H1 (cell line): ENCODE measurements at regions not wholly inside any gene's neighbourhood (a gene's known extent, or its start where the extent isn't known, plus 50 kb on each side); places are given as distances from the start of the nearest gene placed in this dataset.

Source experiments
- CREB1 ChIP-seq: IDR thresholded peaks from 2 replicates; pipeline ENCODE4 v1.6.1; 2012; ENCODE audit warnings: inconsistent platforms
- KDM1A ChIP-seq: fragments of 200-600, 300-600 bp; sonication (generic); IDR thresholded peaks from 2 replicates; pipeline ENCODE4 v1.7.1; 2016; ENCODE audit warnings: mild to moderate bottlenecking, low read length, borderline replicate concordance
- POLR2AphosphoS5 ChIP-seq: IDR thresholded peaks from 2 replicates; pipeline ENCODE4 v1.6.1; 2011; ENCODE audit warnings: low read depth, low read length
- RBBP5 ChIP-seq: IDR thresholded peaks from 2 replicates; pipeline ENCODE4 v1.7.1; 2012; ENCODE audit warnings: low read depth, mild to moderate bottlenecking, inconsistent platforms, low read length, moderate library complexity, borderline replicate concordance
- RXRA ChIP-seq: IDR thresholded peaks from 2 replicates; pipeline ENCODE4 v1.6.1; 2011; ENCODE audit warnings: low read depth, mild to moderate bottlenecking, low read length, moderate library complexity; ENCODE audit not compliant: insufficient read depth
- SIRT6 ChIP-seq: IDR thresholded peaks from one replicate; pipeline ENCODE4 v1.7.1; 2012; ENCODE audit warnings: low read length, inconsistent platforms
- SP2 ChIP-seq: IDR thresholded peaks from 2 replicates; pipeline ENCODE4 v1.6.1; 2012; ENCODE audit warnings: mild to moderate bottlenecking, low read length, inconsistent platforms
- SP4 ChIP-seq: IDR thresholded peaks from 2 replicates; pipeline ENCODE4 v1.6.1; 2012; ENCODE audit warnings: low read length, inconsistent platforms
- TCF12 ChIP-seq: IDR thresholded peaks from 2 replicates; pipeline ENCODE4 v1.6.1; 2011; ENCODE audit warnings: low read depth, mild to moderate bottlenecking, low read length

DNA sequence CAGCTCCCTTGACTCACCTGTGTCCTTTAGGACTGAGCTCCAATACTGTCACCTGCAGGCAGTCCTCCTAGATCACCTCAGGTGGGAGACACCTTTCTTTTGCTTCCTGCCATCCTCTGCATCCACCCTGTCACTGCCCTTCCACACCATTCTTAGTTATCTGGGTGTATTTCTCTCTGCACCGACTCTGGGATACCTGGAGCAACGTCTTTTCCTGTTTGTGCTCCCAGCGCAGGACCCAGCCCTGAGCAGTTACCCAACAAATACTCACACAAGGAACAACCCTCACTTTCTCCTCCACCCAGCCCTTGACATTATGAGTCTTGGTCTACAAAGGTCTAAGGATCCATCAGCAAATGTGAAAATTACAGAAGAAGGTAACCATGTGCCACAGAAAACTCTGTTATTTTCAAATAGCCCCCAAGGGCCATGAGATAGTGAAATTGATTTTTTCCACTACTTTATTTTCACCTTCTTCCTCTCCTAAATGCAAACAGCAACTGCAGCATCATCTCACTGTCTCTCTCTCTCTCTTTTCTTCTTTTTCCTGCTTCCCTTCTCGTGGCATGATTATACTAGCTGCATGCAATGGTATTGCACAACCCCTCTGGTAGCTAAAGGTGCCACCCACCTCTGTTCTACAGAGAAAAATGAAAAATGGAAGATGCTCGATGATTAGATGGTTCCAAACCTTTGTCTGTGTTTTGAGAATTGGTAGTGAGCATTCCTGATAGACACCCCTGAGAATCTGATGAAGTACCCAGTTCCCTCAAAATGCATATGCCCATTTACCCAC lies 89.0 kb downstream of the MIS18A start (continued):
- TF ChIP-seq SP4 (no peak), POLR2AphosphoS5 (no peak), RBBP5 (no peak), SIRT6 (no peak), RXRA (no peak), CREB1 (no peak), KDM1A (no peak), TCF12 (no peak), SP2 (no peak)
